ENCODE measurements at regions not wholly inside any gene's neighbourhood (a gene's known extent, or its start where the extent isn't known, plus 50 kb on each side); places are given as distances from the start of the nearest gene placed in this dataset.

GRCh38 chr2:7572450-7572849 is 655.2 kb downstream of the RNF144A start:
- in situ Hi-C loops (cut with MboI; ENCODE audit: low sequenced_read_pairs): no loop called here

GRCh38 chr2:7573166-7573825 is 656.1 kb downstream of the RNF144A start:
- in situ Hi-C loops (cut with MboI; ENCODE audit: low sequenced_read_pairs): no loop called here

GRCh38 chr2:7574385-7574784 is 657.2 kb downstream of the RNF144A start:
- in situ Hi-C loops (cut with MboI; ENCODE audit: low sequenced_read_pairs): no loop called here

- in situ Hi-C loops (cut with MboI; ENCODE audit: low sequenced_read_pairs): no loop called here
These were observed 660.6 kb downstream of the RNF144A start for GRCh38 chr2:7577769-7578168.

GRCh38 chr2:7584017-7584416 is 666.8 kb downstream of the RNF144A start:
- in situ Hi-C loops (cut with MboI; ENCODE audit: low sequenced_read_pairs): no loop called here

GRCh38 chr2:7586898-7587297 is 669.7 kb downstream of the RNF144A start:
- in situ Hi-C loops (cut with MboI; ENCODE audit: low sequenced_read_pairs): no loop called here

GRCh38 chr2:7588295-7588694 is 671.1 kb downstream of the RNF144A start:
- in situ Hi-C loops (cut with MboI; ENCODE audit: low sequenced_read_pairs): no loop called here

GRCh38 chr2:7592618-7593140 is 675.5 kb downstream of the RNF144A start:
- in situ Hi-C loops (cut with MboI; ENCODE audit: low sequenced_read_pairs): no loop called here

- in situ Hi-C loops (cut with MboI; ENCODE audit: low sequenced_read_pairs): no loop called here
These were observed 676.1 kb downstream of the RNF144A start for GRCh38 chr2:7593360-7593759.

GRCh38 chr2:7594211-7594610 is 677.0 kb downstream of the RNF144A start:
- in situ Hi-C loops (cut with MboI; ENCODE audit: low sequenced_read_pairs): no loop called here

- in situ Hi-C loops (cut with MboI; ENCODE audit: low sequenced_read_pairs): no loop called here
These were observed 678.0 kb downstream of the RNF144A start for GRCh38 chr2:7595206-7595605.

- in situ Hi-C loops (cut with MboI; ENCODE audit: low sequenced_read_pairs): no loop called here
These were observed 681.2 kb downstream of the RNF144A start for GRCh38 chr2:7598402-7598801.

GRCh38 chr2:7599462-7600258 is 682.4 kb downstream of the RNF144A start:
- in situ Hi-C loops (cut with MboI; ENCODE audit: low sequenced_read_pairs): no loop called here

GRCh38 chr2:7601990-7602389 is 684.8 kb downstream of the RNF144A start:
- in situ Hi-C loops (cut with MboI; ENCODE audit: low sequenced_read_pairs): no loop called here

- in situ Hi-C loops (cut with MboI; ENCODE audit: low sequenced_read_pairs): no loop called here
These were observed 687.2 kb downstream of the RNF144A start for GRCh38 chr2:7604456-7604855.

GRCh38 chr2:7607441-7608173 is 690.4 kb downstream of the RNF144A start:
- in situ Hi-C loops (cut with MboI; ENCODE audit: low sequenced_read_pairs): no loop called here

GRCh38 chr2:7609556-7609955 is 692.3 kb downstream of the RNF144A start:
- in situ Hi-C loops (cut with MboI; ENCODE audit: low sequenced_read_pairs): no loop called here

- in situ Hi-C loops (cut with MboI; ENCODE audit: low sequenced_read_pairs): no loop called here
These were observed 692.8 kb downstream of the RNF144A start for GRCh38 chr2:7609974-7610373.

- in situ Hi-C loops (cut with MboI; ENCODE audit: low sequenced_read_pairs): no loop called here
These were observed 694.5 kb downstream of the RNF144A start for GRCh38 chr2:7611750-7612149.

- in situ Hi-C loops (cut with MboI; ENCODE audit: low sequenced_read_pairs): no loop called here
These were observed 695.8 kb downstream of the RNF144A start for GRCh38 chr2:7612969-7613368.

GRCh38 chr2:7613831-7614230 is 696.6 kb downstream of the RNF144A start:
- in situ Hi-C loops (cut with MboI; ENCODE audit: low sequenced_read_pairs): no loop called here

- in situ Hi-C loops (cut with MboI; ENCODE audit: low sequenced_read_pairs): no loop called here
These were observed 700.8 kb downstream of the RNF144A start for GRCh38 chr2:7618031-7618430.
